Fibroblast of pulmonary artery (primary cell): ENCODE measurements at regions not wholly inside any gene's neighbourhood (a gene's known extent, or its start where the extent isn't known, plus 50 kb on each side); places are given as distances from the start of the nearest gene placed in this dataset.
A peak's percentile ranks its signal among the peaks of the same experiment; 100 is the strongest.

Source experiments
- DNase-seq: peaks from one replicate; pipeline ENCODE4 v3.0.0-alpha.2; 2010; ENCODE audit warnings: low read depth
- H3K4me3 ChIP-seq: replicated peaks from 2 replicates; pipeline ENCODE4 v1.5.1; 2011; ENCODE audit warnings: low read depth, mild to moderate bottlenecking, control low read depth, low read length, moderate library complexity
- TF ChIP-seq, protein P1 (sequence below): IDR thresholded peaks from 2 replicates; pipeline ENCODE4 v1.5.1; 2011; ENCODE audit warnings: mild to moderate bottlenecking, control low read depth, low read length, inconsistent platforms; ENCODE audit errors: missing control alignments

GRCh38 chr18:22681908-22682307 lies 251.2 kb upstream of the RBBP8 start:
- no peak for DNase-seq
- H3K4me3 ChIP-seq, result no peak overlapping the region
- TF ChIP-seq, protein P1, sequence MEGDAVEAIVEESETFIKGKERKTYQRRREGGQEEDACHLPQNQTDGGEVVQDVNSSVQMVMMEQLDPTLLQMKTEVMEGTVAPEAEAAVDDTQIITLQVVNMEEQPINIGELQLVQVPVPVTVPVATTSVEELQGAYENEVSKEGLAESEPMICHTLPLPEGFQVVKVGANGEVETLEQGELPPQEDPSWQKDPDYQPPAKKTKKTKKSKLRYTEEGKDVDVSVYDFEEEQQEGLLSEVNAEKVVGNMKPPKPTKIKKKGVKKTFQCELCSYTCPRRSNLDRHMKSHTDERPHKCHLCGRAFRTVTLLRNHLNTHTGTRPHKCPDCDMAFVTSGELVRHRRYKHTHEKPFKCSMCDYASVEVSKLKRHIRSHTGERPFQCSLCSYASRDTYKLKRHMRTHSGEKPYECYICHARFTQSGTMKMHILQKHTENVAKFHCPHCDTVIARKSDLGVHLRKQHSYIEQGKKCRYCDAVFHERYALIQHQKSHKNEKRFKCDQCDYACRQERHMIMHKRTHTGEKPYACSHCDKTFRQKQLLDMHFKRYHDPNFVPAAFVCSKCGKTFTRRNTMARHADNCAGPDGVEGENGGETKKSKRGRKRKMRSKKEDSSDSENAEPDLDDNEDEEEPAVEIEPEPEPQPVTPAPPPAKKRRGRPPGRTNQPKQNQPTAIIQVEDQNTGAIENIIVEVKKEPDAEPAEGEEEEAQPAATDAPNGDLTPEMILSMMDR, result no peak

DNA sequence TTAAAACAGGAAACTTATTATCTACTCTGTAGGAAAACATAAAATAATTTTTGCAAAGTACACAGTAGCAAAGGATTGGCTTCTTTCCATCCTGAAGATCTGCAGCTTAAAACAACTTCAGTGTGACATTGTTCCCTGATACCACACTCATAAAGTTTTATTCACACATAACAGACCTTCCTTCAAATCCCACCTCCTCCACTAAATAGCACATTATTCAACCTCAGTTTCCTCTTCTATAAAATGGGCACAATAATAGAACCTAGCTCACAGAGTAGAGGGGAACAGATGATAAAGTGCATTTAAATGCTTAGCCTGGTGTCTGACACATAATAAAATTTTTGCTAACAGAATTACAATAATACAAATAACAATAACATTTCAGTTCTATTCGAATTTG lies 250.4 kb upstream of the RBBP8 start:
- H3K4me3 ChIP-seq, result no peak overlapping the region
- TF ChIP-seq, protein P1, result no peak
- no peak for DNase-seq

DNA sequence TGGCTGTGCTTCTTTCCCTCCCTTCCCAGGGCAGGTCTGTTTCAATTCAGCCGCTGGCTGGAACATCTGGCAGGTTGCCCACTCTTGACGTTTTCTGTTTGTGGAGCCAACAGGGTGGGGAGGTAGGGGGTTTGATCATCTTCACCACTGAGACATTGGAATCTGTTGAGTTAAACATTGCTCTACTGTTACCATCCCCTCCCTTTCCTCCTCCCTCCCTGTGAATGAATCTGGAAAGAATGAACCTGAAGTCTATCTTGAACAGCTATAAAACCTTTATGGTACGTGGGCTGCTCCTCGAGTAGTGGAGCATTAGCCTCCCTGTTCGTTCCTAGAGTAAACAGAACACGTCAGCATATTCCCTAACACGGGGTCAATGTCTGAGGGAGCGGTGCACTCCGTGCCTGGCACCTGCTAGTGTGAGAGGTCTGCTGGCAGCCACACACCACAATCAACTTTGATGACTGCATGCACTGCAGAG lies 249.9 kb upstream of the RBBP8 start:
- no peak overlapping the region for H3K4me3 ChIP-seq
- TF ChIP-seq, protein P1, result no peak
- peak; percentile 88 for DNase-seq

- TF ChIP-seq, protein P1, result no peak
- no peak for DNase-seq
- H3K4me3 ChIP-seq, result no peak overlapping the region
These were observed 249.3 kb upstream of the RBBP8 start for GRCh38 chr18:22683786-22684185.

GRCh38 chr18:22684268-22684667 lies 248.9 kb upstream of the RBBP8 start:
- no peak for DNase-seq
- TF ChIP-seq, protein P1, result no peak
- no peak overlapping the region for H3K4me3 ChIP-seq

- H3K4me3 ChIP-seq, result no peak overlapping the region
- DNase-seq, result no peak
- TF ChIP-seq, protein P1, result no peak
These were observed 247.3 kb upstream of the RBBP8 start for GRCh38 chr18:22685788-22686187.

GRCh38 chr18:22687892-22688680 lies 245.0 kb upstream of the RBBP8 start:
- no peak for DNase-seq
- TF ChIP-seq, protein P1, result no peak
- H3K4me3 ChIP-seq, result no peak overlapping the region
